ENCODE measurements at regions not wholly inside any gene's neighbourhood (a gene's known extent, or its start where the extent isn't known, plus 50 kb on each side); places are given as distances from the start of the nearest gene placed in this dataset.

- FAIRE-seq (no peak), DNase-seq (no peak)
- Histone ChIP-seq H3K9me3 (ENCODE audit: control insufficient read depth in 2 of 3, insufficient read depth in 1 of 3, low read length in 3 of 3) (no peaks in the 10 kb centered on the region), H3K4me1 (ENCODE audit: control insufficient read depth in 2 of 3, insufficient read depth in 2 of 3, low read depth in 1 of 3, low read length in 3 of 3) (peaks cover 0 to 21% (median 0%) of the 10 kb centered on the region in 3 donors), H3K4me3 (ENCODE audit: low read length in 3 of 3) (no peak overlapping the region), H3K36me3 (ENCODE audit: control insufficient read depth in 2 of 3, insufficient read depth in 3 of 3, low read length in 3 of 3) (no peaks in the 10 kb centered on the region), H3K27me3 (ENCODE audit: control insufficient read depth, insufficient read depth, low read length) (no peaks in the 10 kb centered on the region), H3K27ac (ENCODE audit: low read depth in 2 of 2, low read length in 2 of 2) (no peak overlapping the region), H3K9ac (ENCODE audit: low read length in 3 of 3) (no peak overlapping the region)
- TF ChIP-seq CTCF (IDR thresholded peaks at IDR 0.05; ENCODE audit: borderline replicate concordance, extremely low read depth, insufficient read depth) = no peak
- intact Hi-C loops (cut with DNase I) = no loop called here
Observed at GRCh38 chr10:84059526-84059925, 79.8 kb upstream of the GHITM start.

- H3K9me3 ChIP-seq (ENCODE audit: control insufficient read depth in 2 of 3, insufficient read depth in 1 of 3, low read length in 3 of 3) = no peaks in the 10 kb centered on the region
- H3K4me3 ChIP-seq (ENCODE audit: low read length in 3 of 3) = no peak overlapping the region
- DNase-seq (no peak), FAIRE-seq (no peak)
- TF ChIP-seq CTCF (IDR thresholded peaks at IDR 0.05; ENCODE audit: borderline replicate concordance, extremely low read depth, insufficient read depth) = no peak
- H3K27me3 ChIP-seq (ENCODE audit: control insufficient read depth, insufficient read depth, low read length) = no peaks in the 10 kb centered on the region
- peaks cover 0 to 15% (median 0%) of the 10 kb centered on the region in 3 donors for H3K4me1 ChIP-seq (ENCODE audit: control insufficient read depth in 2 of 3, insufficient read depth in 2 of 3, low read depth in 1 of 3, low read length in 3 of 3)
- intact Hi-C loops (cut with DNase I) = no loop called here
- H3K27ac ChIP-seq (ENCODE audit: low read depth in 2 of 2, low read length in 2 of 2) = no peak overlapping the region
- no peak overlapping the region for H3K9ac ChIP-seq (ENCODE audit: low read length in 3 of 3)
- H3K36me3 ChIP-seq (ENCODE audit: control insufficient read depth in 2 of 3, insufficient read depth in 3 of 3, low read length in 3 of 3) = no peaks in the 10 kb centered on the region
Observed at GRCh38 chr10:84063440-84063839, 75.9 kb upstream of the GHITM start.

- Histone ChIP-seq H3K4me1 (ENCODE audit: control insufficient read depth in 2 of 3, insufficient read depth in 2 of 3, low read depth in 1 of 3, low read length in 3 of 3) (peaks cover 0 to 10% (median 0%) of the 10 kb centered on the region in 3 donors), H3K4me3 (ENCODE audit: low read length in 3 of 3) (no peak overlapping the region), H3K27ac (ENCODE audit: low read depth in 2 of 2, low read length in 2 of 2) (no peak overlapping the region), H3K9ac (ENCODE audit: low read length in 3 of 3) (no peak overlapping the region), H3K9me3 (ENCODE audit: control insufficient read depth in 2 of 3, insufficient read depth in 1 of 3, low read length in 3 of 3) (no peaks in the 10 kb centered on the region), H3K27me3 (ENCODE audit: control insufficient read depth, insufficient read depth, low read length) (no peaks in the 10 kb centered on the region), H3K36me3 (ENCODE audit: control insufficient read depth in 2 of 3, insufficient read depth in 3 of 3, low read length in 3 of 3) (no peaks in the 10 kb centered on the region)
- DNase-seq = no peak
- intact Hi-C loops (cut with DNase I) = no loop called here
- no peak for FAIRE-seq
- no peak for TF ChIP-seq CTCF (IDR thresholded peaks at IDR 0.05; ENCODE audit: borderline replicate concordance, extremely low read depth, insufficient read depth)
Observed at GRCh38 chr10:84065804-84066601, 73.3 kb upstream of the GHITM start.
